ENCODE measurements at regions not wholly inside any gene's neighbourhood (a gene's known extent, or its start where the extent isn't known, plus 50 kb on each side); places are given as distances from the start of the nearest gene placed in this dataset.
A peak's percentile ranks its signal among the peaks of the same experiment; 100 is the strongest.

DNA sequence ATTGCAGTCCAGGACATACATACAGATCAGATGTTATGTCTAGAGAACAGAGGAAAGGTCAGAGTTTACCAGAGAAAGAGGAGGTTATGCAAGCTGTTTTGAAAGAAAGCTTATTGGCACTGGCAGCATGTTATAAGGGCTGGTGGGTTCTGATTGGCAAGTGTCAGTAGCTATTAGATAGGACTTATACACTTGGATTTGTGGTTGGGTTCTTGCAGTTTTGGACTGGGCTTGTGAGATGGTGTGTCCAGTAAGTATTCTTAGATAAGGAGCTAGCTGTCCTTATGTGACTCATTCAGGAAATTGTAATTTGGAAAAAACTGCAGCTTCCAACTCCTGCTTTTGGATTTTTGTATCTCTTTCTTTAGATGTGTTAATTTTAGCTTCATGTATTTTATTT lies 130.7 kb upstream of the NAMPT start:
- Mint-ChIP-seq H3K27me3 (peaks cover 25% of the 10 kb centered on the region), H3K4me3 (no peak overlapping the region)

DNA sequence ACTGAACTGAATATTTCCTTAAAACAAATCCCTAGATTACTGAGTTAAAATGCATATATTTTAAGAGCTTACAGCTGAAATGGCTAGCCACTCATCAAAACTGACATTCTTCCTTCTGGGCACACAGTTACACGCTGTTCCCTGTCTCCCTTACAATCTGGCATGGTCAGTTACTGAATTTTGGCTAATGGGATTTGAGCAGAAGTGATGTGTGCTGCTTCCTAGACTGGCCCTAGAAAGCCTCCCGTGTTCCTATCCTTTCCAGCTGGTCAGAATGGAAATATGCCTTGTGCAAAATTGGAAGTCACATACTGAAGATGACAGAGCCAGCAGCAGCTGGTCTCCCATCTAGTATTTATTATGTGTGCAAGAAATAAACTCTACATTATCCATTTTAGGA lies 128.7 kb upstream of the NAMPT start:
- ATAC-seq, result no peak
- H3K4me1 Mint-ChIP-seq, result peaks cover 3% of the 10 kb centered on the region
- peaks cover 21% of the 10 kb centered on the region for H3K27me3 Mint-ChIP-seq
- H3K36me3 Mint-ChIP-seq (ENCODE audit: low read depth), result peaks cover 4% of the 10 kb centered on the region
- H3K4me3 Mint-ChIP-seq, result no peak overlapping the region
- DNase-seq, result no peak
- H3K27ac Mint-ChIP-seq, result no peak overlapping the region
- no peaks in the 10 kb centered on the region for H3K9me3 ChIP-seq (ENCODE audit: control insufficient read depth, low read length, poor library complexity, severe bottlenecking)

More for the DNA sequence above, 130.7 kb upstream of the NAMPT start:
- no peak for ATAC-seq
- H3K9me3 ChIP-seq (ENCODE audit: control insufficient read depth, low read length, poor library complexity, severe bottlenecking), result no peaks in the 10 kb centered on the region
- H3K27ac Mint-ChIP-seq, result no peak overlapping the region
- peaks cover 5% of the 10 kb centered on the region for H3K36me3 Mint-ChIP-seq (ENCODE audit: low read depth)
- H3K4me1 Mint-ChIP-seq, result peaks cover 2% of the 10 kb centered on the region
- DNase-seq, result no peak

DNA sequence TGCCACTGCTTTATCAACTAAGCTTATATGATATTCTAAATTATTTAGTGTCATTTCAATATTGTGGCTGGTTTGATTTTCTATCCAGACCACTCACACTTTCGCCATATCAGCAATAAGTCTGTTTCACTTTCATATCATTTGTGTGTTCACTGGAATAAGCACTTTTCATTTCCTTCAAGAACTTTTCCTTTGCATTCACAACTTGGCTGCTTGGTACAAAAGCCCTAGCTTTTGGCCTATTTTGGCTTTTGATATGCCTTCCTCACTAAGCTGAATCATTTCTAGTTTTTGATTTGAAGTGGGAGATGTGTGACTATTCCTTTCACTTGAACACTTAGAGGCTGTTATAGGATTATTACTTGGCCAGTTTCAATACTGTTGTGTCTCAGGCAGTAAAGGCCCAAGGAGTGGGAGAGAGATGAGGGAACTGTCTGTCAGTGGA lies 120.9 kb upstream of the NAMPT start:
- Mint-ChIP-seq H3K27ac (peak overlapping the region; percentile 37), H3K27me3 (peaks cover 39% of the 10 kb centered on the region)
- ATAC-seq, result no peak

DNA sequence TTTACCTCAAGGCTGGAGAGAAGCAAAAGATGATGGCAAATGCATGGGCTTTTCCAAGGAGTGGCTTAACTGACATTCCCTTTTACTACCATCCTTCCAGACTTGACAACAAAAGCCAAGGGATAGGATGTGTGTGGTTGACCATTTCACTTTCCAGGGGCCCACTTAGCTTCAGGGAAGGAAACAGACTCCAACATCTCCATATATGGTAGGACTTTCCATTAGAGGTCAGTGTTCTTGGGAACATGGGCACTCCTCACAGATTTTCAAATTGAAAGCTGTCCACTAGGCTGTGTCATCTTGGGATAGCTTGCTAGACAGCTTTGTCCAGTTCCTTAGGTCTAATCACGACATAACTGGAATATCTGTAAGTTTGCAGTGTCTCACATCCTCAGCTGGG lies 118.1 kb upstream of the NAMPT start:
- no peak for DNase-seq
- no peaks in the 10 kb centered on the region for H3K36me3 Mint-ChIP-seq (ENCODE audit: low read depth)
- ATAC-seq, result no peak
- peaks cover 46% of the 10 kb centered on the region for H3K27me3 Mint-ChIP-seq
- H3K27ac Mint-ChIP-seq, result no peak overlapping the region
- no peak overlapping the region for H3K4me3 Mint-ChIP-seq
- H3K9me3 ChIP-seq (ENCODE audit: control insufficient read depth, low read length, poor library complexity, severe bottlenecking), result no peaks in the 10 kb centered on the region
- peaks cover 7% of the 10 kb centered on the region for H3K4me1 Mint-ChIP-seq

More for the DNA sequence above, 120.9 kb upstream of the NAMPT start:
- no peak for DNase-seq
- H3K4me1 Mint-ChIP-seq, result peaks cover 10% of the 10 kb centered on the region
- H3K4me3 Mint-ChIP-seq, result peak overlapping the region; percentile 75
- H3K36me3 Mint-ChIP-seq (ENCODE audit: low read depth), result peaks cover 2% of the 10 kb centered on the region
- H3K9me3 ChIP-seq (ENCODE audit: control insufficient read depth, low read length, poor library complexity, severe bottlenecking), result no peaks in the 10 kb centered on the region

DNA sequence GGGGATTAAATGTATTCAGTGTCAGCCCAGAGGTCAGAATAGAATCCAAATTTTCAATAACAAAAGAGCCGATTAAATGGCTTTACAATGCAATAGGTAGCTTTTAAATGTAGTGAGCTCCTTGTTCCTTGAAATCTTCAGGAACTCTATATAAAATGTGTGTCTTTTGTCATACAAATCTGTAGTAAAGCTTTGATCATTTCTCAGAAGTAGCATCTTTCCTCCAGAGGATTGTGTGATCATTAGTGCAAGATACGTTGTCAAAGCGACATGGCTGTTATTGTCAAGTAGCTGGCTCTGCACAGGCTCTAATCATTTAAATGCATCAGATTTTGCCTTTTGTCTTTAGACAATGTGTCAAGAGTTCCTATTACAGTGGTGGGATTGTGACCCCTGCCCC lies 116.1 kb upstream of the NAMPT start:
- H3K9me3 ChIP-seq (ENCODE audit: control insufficient read depth, low read length, poor library complexity, severe bottlenecking), result no peaks in the 10 kb centered on the region
- no peak overlapping the region for H3K27ac Mint-ChIP-seq
- no peak overlapping the region for H3K4me3 Mint-ChIP-seq
- no peak for ATAC-seq
- H3K4me1 Mint-ChIP-seq, result peaks cover 3% of the 10 kb centered on the region
- DNase-seq, result no peak
- H3K36me3 Mint-ChIP-seq (ENCODE audit: low read depth), result no peaks in the 10 kb centered on the region
- peaks cover 45% of the 10 kb centered on the region for H3K27me3 Mint-ChIP-seq

DNA sequence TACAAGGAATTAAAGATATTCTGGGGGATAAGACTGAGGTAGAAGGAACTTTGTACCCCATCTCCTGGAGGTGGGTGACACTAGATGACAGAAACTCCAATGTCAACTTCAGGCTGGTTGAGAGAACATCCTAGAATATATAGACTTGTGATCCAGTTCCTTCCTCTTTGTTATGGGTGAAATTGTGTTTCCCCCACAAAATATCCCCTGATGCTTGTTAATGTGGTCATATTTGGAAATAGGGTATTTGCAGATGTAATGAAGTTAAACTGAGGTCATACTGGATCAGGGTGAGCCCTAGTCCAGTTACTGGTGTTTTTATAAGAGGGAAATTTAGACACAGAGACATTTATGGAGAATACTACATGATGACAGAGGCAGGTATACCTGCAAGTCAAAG lies 114.0 kb upstream of the NAMPT start:
- Mint-ChIP-seq H3K36me3 (ENCODE audit: low read depth) (peaks cover 3% of the 10 kb centered on the region), H3K27ac (no peak overlapping the region), H3K27me3 (peaks cover 51% of the 10 kb centered on the region), H3K4me3 (no peak overlapping the region), H3K4me1 (no peaks in the 10 kb centered on the region)
- DNase-seq (no peak), ATAC-seq (no peak)
- H3K9me3 ChIP-seq (ENCODE audit: control insufficient read depth, low read length, poor library complexity, severe bottlenecking), result no peaks in the 10 kb centered on the region

DNA sequence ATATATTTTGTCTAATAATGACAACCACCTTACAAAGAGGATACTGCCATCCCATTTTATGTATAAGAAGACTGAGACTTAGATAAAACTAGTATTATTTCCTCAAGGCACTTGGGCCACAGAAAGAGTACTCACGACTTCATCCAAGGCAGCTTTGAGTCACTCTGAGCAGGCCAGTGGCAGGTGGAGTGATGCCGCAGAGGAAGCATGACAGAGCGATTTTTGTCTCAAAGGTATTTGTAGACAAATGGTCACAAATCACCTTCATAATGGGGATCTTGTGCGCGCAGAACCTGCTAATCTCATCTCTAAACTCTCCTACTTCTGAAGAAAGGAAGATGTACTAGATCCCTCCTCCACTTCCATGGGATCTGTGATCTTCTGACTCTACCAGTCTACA lies 113.2 kb upstream of the NAMPT start:
- Mint-ChIP-seq H3K4me3 (no peak overlapping the region), H3K36me3 (ENCODE audit: low read depth) (peaks cover 3% of the 10 kb centered on the region), H3K27me3 (peaks cover 51% of the 10 kb centered on the region), H3K27ac (no peak overlapping the region), H3K4me1 (no peaks in the 10 kb centered on the region)
- no peaks in the 10 kb centered on the region for H3K9me3 ChIP-seq (ENCODE audit: control insufficient read depth, low read length, poor library complexity, severe bottlenecking)
- ATAC-seq (no peak), DNase-seq (no peak)

DNA sequence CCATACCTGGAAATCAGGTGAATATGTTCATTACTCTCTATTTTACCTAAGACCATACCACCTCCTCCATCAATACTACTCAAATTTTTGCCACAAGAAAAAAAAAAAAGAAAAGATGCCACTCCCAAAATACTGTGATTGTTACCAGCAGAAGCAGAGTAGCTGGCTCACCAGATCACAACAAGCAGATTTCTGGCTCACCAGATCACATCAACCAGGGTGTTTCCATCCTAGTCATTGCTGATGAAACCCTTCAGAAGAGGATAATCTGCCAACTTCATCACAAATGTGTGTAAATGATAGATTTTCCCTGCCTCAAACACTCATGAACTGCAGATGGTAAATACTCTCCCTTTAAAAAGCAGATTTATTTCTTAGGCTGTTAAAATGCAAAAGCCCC lies 109.7 kb upstream of the NAMPT start:
- no peak overlapping the region for H3K4me3 Mint-ChIP-seq
- H3K9me3 ChIP-seq (ENCODE audit: control insufficient read depth, low read length, poor library complexity, severe bottlenecking), result no peaks in the 10 kb centered on the region
- no peak for DNase-seq
- no peak overlapping the region for H3K27ac Mint-ChIP-seq
- ATAC-seq, result no peak
- H3K36me3 Mint-ChIP-seq (ENCODE audit: low read depth), result peaks cover 3% of the 10 kb centered on the region
- peaks cover 42% of the 10 kb centered on the region for H3K27me3 Mint-ChIP-seq
- H3K4me1 Mint-ChIP-seq, result no peaks in the 10 kb centered on the region

DNA sequence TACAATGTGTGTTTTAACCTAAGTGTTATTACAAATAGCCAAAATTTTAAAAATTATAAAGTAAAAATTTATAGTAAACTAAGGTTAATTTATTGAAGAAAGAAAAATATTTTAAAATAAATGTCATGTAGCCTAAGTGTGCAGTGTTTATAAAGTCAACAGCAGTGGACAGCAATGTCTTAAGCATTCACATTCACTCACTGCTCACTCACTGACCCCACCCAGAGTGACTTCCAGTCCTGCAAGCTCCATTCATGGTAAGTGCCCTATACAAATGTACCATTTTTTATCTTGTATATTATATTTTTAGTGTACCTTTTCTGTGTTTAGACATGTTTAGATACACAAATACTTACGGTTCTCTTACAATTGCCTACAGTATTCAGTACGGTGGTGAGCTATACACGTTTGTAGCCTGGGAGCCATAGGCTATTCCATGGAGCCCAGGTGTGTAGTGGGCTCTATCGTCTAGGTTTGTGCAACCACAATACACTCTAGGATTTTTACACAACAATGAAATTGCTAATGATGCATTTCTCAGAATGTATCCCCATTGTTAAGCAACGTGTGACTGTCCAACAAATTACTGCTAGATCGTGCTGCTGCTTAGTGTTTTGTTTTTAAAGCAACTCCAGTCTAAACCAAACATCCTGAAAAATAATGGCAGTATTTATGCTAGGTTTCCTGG lies 108.9 kb upstream of the NAMPT start:
- DNase-seq (no peak), ATAC-seq (no peak)
- Mint-ChIP-seq H3K4me1 (no peaks in the 10 kb centered on the region), H3K36me3 (ENCODE audit: low read depth) (peaks cover 3% of the 10 kb centered on the region), H3K4me3 (no peak overlapping the region), H3K27ac (no peak overlapping the region), H3K27me3 (peaks cover 34% of the 10 kb centered on the region)
- H3K9me3 ChIP-seq (ENCODE audit: control insufficient read depth, low read length, poor library complexity, severe bottlenecking), result no peaks in the 10 kb centered on the region

DNA sequence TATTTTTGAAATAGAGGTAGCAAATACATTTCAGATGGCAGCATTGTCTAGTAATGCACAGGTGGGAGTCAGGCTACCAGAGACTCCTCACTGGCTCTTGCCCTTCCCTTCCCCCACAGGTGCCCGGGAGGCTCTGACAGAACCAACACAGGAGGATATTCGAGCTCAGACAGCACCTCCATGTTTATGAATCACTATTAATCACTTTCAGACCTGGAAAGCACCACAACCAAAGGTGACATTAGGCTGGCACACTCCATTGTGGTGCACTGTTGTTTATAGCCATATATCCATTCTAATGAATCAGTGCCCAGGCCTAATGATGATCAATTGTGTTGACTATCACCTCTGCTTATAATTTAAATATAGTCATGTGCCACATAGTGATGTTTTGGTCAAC lies 107.8 kb upstream of the NAMPT start:
- H3K27me3 Mint-ChIP-seq, result peaks cover 26% of the 10 kb centered on the region
- H3K36me3 Mint-ChIP-seq (ENCODE audit: low read depth), result peaks cover 3% of the 10 kb centered on the region
- H3K4me3 Mint-ChIP-seq, result no peak overlapping the region
- no peak overlapping the region for H3K27ac Mint-ChIP-seq
- H3K9me3 ChIP-seq (ENCODE audit: control insufficient read depth, low read length, poor library complexity, severe bottlenecking), result no peaks in the 10 kb centered on the region
- DNase-seq (no peak), ATAC-seq (no peak)
- no peaks in the 10 kb centered on the region for H3K4me1 Mint-ChIP-seq

DNA sequence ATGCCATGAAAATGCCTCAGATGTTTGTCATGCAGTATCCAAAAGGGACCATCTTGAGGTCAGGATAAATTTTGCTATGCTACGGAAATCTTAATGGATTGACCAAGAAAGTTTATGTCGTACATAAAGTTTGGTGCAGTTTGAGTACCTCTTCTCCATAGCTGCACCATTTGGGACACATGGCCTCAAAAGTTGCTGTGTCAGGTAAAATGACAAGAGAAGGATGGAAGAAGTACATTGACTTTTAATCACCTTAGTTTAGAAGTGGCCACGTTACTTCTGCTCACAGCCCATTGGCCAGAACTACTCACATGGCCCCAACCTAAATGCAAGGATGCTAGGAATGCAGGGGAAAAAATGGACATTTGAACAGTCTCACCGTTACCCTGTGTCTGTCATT lies 107.4 kb upstream of the NAMPT start:
- Mint-ChIP-seq H3K4me3 (no peak overlapping the region), H3K36me3 (ENCODE audit: low read depth) (peaks cover 3% of the 10 kb centered on the region), H3K4me1 (no peaks in the 10 kb centered on the region), H3K27ac (no peak overlapping the region), H3K27me3 (peaks cover 22% of the 10 kb centered on the region)
- ATAC-seq (no peak), DNase-seq (no peak)
- no peaks in the 10 kb centered on the region for H3K9me3 ChIP-seq (ENCODE audit: control insufficient read depth, low read length, poor library complexity, severe bottlenecking)

DNA sequence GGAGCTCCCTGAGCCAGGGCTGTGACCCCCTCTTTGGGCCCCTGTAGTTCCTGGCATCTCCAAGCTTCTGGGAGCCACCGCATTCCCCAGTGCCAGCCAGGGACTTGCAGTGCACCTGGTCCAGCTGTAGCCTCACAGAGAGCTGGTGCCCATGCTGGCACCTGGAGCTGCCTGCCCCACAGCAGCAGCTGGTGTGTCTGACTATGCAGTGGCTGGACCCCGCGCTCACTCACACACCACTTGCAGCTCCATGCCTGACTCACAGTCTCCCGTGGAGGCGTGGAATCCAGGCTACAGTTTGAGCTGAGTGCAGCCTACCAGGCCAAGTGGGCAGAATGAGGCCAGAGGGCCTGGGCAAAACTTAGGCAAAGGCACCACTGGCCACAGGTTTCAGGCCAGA lies 102.2 kb upstream of the NAMPT start:
- DNase-seq, result no peak
- H3K27ac Mint-ChIP-seq, result no peak overlapping the region
- H3K4me1 Mint-ChIP-seq, result no peaks in the 10 kb centered on the region
- H3K4me3 Mint-ChIP-seq, result no peak overlapping the region
- H3K27me3 Mint-ChIP-seq, result peaks cover 6% of the 10 kb centered on the region
- no peak for ATAC-seq
- no peaks in the 10 kb centered on the region for H3K9me3 ChIP-seq (ENCODE audit: control insufficient read depth, low read length, poor library complexity, severe bottlenecking)
- no peaks in the 10 kb centered on the region for H3K36me3 Mint-ChIP-seq (ENCODE audit: low read depth)

DNA sequence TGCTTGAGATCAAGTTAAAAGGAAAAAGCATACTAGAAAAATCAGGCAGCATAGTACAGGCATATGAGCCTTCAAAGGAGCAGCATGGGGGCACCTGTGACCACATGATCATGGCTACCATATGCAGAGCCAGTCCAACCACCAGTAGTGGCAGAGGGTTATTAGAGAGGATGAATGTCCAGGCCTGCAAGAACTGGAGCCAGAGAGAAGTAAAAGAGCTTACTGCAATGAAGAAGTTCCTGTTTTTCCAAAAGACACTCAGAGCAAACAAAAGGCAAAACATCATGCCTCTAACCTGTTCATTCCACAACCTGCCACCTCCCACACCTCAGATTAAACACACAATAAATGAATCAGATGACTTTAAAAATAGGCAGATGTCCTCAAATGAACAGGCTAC lies 99.6 kb upstream of the NAMPT start:
- DNase-seq, result no peak
- H3K4me1 Mint-ChIP-seq, result no peaks in the 10 kb centered on the region
- no peaks in the 10 kb centered on the region for H3K9me3 ChIP-seq (ENCODE audit: control insufficient read depth, low read length, poor library complexity, severe bottlenecking)
- H3K36me3 Mint-ChIP-seq (ENCODE audit: low read depth), result no peaks in the 10 kb centered on the region
- no peak for ATAC-seq
- H3K27ac Mint-ChIP-seq, result no peak overlapping the region
- peaks cover 4% of the 10 kb centered on the region for H3K27me3 Mint-ChIP-seq
- H3K4me3 Mint-ChIP-seq, result no peak overlapping the region

DNA sequence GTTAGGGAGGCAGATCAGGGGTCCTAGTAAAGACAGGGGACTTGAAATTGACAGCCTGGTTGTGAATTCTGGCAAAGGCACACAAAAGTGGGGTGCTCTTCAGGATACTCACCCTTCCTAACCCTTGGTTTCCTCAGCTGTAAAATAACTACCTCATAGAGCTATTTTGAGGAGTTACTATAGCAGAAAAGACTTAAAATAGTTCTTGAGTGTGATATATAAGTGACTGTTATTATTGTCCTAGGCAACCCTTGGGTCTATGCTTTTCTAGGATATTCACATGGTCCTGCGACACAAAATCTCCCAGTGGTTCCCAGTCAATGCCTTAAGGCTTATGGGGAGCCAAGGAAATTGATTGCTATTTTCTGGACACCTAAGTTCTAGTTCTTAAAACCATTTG lies 98.1 kb upstream of the NAMPT start:
- H3K9me3 ChIP-seq (ENCODE audit: control insufficient read depth, low read length, poor library complexity, severe bottlenecking), result no peaks in the 10 kb centered on the region
- peaks cover 4% of the 10 kb centered on the region for H3K27me3 Mint-ChIP-seq
- DNase-seq, result no peak
- peaks cover 2% of the 10 kb centered on the region for H3K4me1 Mint-ChIP-seq
- H3K27ac Mint-ChIP-seq, result no peak overlapping the region
- H3K4me3 Mint-ChIP-seq, result no peak overlapping the region
- H3K36me3 Mint-ChIP-seq (ENCODE audit: low read depth), result no peaks in the 10 kb centered on the region
- no peak for ATAC-seq

Data from T-helper 17 cell (primary cell).